22Rv1 (cell line): ENCODE measurements at regions not wholly inside any gene's neighbourhood (a gene's known extent, or its start where the extent isn't known, plus 50 kb on each side); places are given as distances from the start of the nearest gene placed in this dataset.

ENCODE experiments used
- ZFX ChIP-seq: fragments of 450-650 bp; IDR thresholded peaks from 2 replicates; pipeline ENCODE4 v1.6.1; 2017; ENCODE audit warnings: antibody characterized with exemption, borderline replicate concordance
- TF ChIP-seq, protein P1 (sequence below): fragments of 450-650 bp; IDR thresholded peaks from 2 replicates; pipeline ENCODE4 v1.5.1; 2017; ENCODE audit warnings: mild to moderate bottlenecking

DNA sequence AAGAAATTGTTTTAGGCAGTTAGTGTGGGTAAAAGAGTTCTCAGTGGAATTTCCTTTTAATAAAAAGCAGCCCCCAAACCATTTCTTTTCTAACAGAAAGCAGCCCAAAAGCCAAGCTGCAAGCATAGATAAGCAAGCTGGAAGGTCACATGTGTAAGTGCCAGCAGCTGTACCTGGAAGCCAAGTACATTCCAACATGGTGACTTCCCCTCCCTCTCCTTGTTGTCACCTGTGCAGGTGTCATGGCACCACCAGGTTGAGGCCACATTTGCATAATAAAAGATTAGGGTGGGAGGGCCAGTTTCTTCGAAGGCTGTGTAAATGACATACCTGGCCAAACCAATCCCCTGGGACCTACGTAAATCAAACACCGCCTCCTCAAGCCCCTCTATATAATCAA, 240.3 kb upstream of the RAB4A start:
- TF ChIP-seq, protein P1, sequence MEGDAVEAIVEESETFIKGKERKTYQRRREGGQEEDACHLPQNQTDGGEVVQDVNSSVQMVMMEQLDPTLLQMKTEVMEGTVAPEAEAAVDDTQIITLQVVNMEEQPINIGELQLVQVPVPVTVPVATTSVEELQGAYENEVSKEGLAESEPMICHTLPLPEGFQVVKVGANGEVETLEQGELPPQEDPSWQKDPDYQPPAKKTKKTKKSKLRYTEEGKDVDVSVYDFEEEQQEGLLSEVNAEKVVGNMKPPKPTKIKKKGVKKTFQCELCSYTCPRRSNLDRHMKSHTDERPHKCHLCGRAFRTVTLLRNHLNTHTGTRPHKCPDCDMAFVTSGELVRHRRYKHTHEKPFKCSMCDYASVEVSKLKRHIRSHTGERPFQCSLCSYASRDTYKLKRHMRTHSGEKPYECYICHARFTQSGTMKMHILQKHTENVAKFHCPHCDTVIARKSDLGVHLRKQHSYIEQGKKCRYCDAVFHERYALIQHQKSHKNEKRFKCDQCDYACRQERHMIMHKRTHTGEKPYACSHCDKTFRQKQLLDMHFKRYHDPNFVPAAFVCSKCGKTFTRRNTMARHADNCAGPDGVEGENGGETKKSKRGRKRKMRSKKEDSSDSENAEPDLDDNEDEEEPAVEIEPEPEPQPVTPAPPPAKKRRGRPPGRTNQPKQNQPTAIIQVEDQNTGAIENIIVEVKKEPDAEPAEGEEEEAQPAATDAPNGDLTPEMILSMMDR = no peak
- TF ChIP-seq ZFX = no peak
